IMR-90 (cell line): ENCODE measurements at regions not wholly inside any gene's neighbourhood (a gene's known extent, or its start where the extent isn't known, plus 50 kb on each side); places are given as distances from the start of the nearest gene placed in this dataset.
A peak's percentile ranks its signal among the peaks of the same experiment; 100 is the strongest.

ENCODE experiments used
- ATAC-seq: fragments of 200-7000 bp; cut with Tn5 transposase; 2 replicates; pipeline ENCODE4 v1.9.1; 2020; ENCODE audit warnings: low read depth, mild to moderate bottlenecking, moderate library complexity
- BruUV-seq: library from RNA; stranded (reverse); fragments of 400-500 nt; replicated peaks from 2 replicates; lab custom pipeline; 2021; lab: Mats Ljungman, UMichigan
- CTCF ChIA-PET: fragments of 300-600 bp; formaldehyde crosslinking; extraction: SDS; loops from one replicate; lab custom pipeline; 2021; ENCODE audit warnings: antibody characterized with exemption; lab: Yijun Ruan, JAX
- POLR2A ChIA-PET: fragments of 300-600 bp; sonication (Branson Sonifier 250); formaldehyde crosslinking; loops from one replicate; lab custom pipeline; 2022; ENCODE audit warnings: antibody characterized with exemption; ENCODE audit not compliant: unreplicated experiment; lab: Charles Lee
- DNase-seq: peaks from one replicate; pipeline ENCODE4 v3.0.0; 2013
- H2AFZ ChIP-seq: replicated peaks from 2 replicates; pipeline ENCODE3; 2013; ENCODE audit warnings: low read length, mild to moderate bottlenecking; ENCODE audit not compliant: poor library complexity
- H2AK5ac ChIP-seq: 2 replicates; pipeline ENCODE4 v1.6.1; 2013; ENCODE audit warnings: low read depth, low read length, inconsistent platforms
- H2AK9ac ChIP-seq: replicated peaks from 2 replicates; pipeline ENCODE3; 2013; ENCODE audit warnings: mild to moderate bottlenecking, low read depth, low read length, moderate library complexity; ENCODE audit not compliant: poor library complexity
- H2BK120ac ChIP-seq: 2 replicates; pipeline ENCODE4 v1.6.1; 2013; ENCODE audit warnings: low read depth, low read length, inconsistent platforms
- H2BK15ac ChIP-seq: 3 replicates; pipeline ENCODE4 v1.6.1; 2013; ENCODE audit warnings: low read depth, low read length, inconsistent platforms
- H2BK20ac ChIP-seq: 2 replicates; pipeline ENCODE4 v1.6.1; 2013; ENCODE audit warnings: low read depth, mild to moderate bottlenecking, inconsistent platforms, low read length, moderate library complexity
- H2BK5ac ChIP-seq: 2 replicates; pipeline ENCODE4 v1.6.1; 2013; ENCODE audit warnings: mild to moderate bottlenecking, low read depth, low read length, inconsistent platforms; ENCODE audit not compliant: poor library complexity, severe bottlenecking
- H3K14ac ChIP-seq: replicated peaks from 2 replicates; pipeline ENCODE4 v1.6.1; 2013; ENCODE audit warnings: low read depth, low read length, inconsistent platforms
- H3K18ac ChIP-seq: 2 replicates; pipeline ENCODE4 v1.6.1; 2013; ENCODE audit warnings: low read depth, low read length, control low read depth
- H3K23ac ChIP-seq: 2 replicates; pipeline ENCODE4 v1.6.1; 2013; ENCODE audit warnings: low read depth, low read length, inconsistent platforms
- H3K27ac ChIP-seq: 2 replicates; pipeline ENCODE4 v1.5.1; 2013; ENCODE audit warnings: mild to moderate bottlenecking, control low read depth, low read length; ENCODE audit not compliant: insufficient read depth
- H3K27me3 ChIP-seq: 2 replicates; pipeline ENCODE4 v1.6.1; 2013; ENCODE audit warnings: low read length; ENCODE audit not compliant: control insufficient read depth, insufficient read depth
- H3K36me3 ChIP-seq: 2 replicates; pipeline ENCODE4 v1.6.1; 2013; ENCODE audit warnings: low read length, mixed read lengths; ENCODE audit not compliant: control insufficient read depth, insufficient read depth
- H3K4ac ChIP-seq: 2 replicates; pipeline ENCODE4 v1.6.1; 2013; ENCODE audit warnings: low read depth, low read length, inconsistent platforms
- H3K4me1 ChIP-seq: 2 replicates; pipeline ENCODE4 v1.6.1; 2013; ENCODE audit warnings: low read length, mixed read lengths; ENCODE audit not compliant: control insufficient read depth, insufficient read depth
- H3K4me2 ChIP-seq: 2 replicates; pipeline ENCODE4 v1.6.1; 2013; ENCODE audit warnings: low read depth, mild to moderate bottlenecking, control low read depth, low read length, moderate library complexity
- H3K4me3 ChIP-seq: 2 replicates; pipeline ENCODE4 v1.5.1; 2013; ENCODE audit warnings: low read depth, mild to moderate bottlenecking, control low read depth, low read length, moderate library complexity; ENCODE audit not compliant: insufficient read depth
- H3K56ac ChIP-seq: 2 replicates; pipeline ENCODE4 v1.6.1; 2013; ENCODE audit warnings: low read length, inconsistent platforms; ENCODE audit not compliant: insufficient read depth; ENCODE audit errors: extremely low read depth
- H3K79me1 ChIP-seq, 2 experiments: 2 replicates each; pipeline ENCODE4 v1.6.1; 2013; ENCODE audit warnings: low read length in 2 of 2, inconsistent platforms in 1 of 2, low read depth in 1 of 2
- H3K9ac ChIP-seq: 2 replicates; pipeline ENCODE4 v1.6.1; 2013; ENCODE audit warnings: low read depth, low read length, control low read depth
- H3K9me1 ChIP-seq: 2 replicates; pipeline ENCODE4 v1.6.1; 2013; ENCODE audit warnings: low read length, inconsistent platforms; ENCODE audit not compliant: insufficient read depth
- H3K9me3 ChIP-seq: 2 replicates; pipeline ENCODE4 v1.6.1; 2013; ENCODE audit warnings: low read length; ENCODE audit not compliant: control insufficient read depth, insufficient read depth
- H4K20me1 ChIP-seq: 2 replicates; pipeline ENCODE4 v1.6.1; 2013; ENCODE audit warnings: low read length, inconsistent platforms; ENCODE audit not compliant: insufficient read depth
- H4K5ac ChIP-seq: 2 replicates; pipeline ENCODE4 v1.6.1; 2013; ENCODE audit warnings: mild to moderate bottlenecking, low read depth, low read length, control low read depth
- H4K8ac ChIP-seq, 2 experiments: 2 replicates each; pipeline ENCODE4 v1.6.1; 2013; ENCODE audit warnings: low read depth in 2 of 2, low read length in 2 of 2, control low read depth in 1 of 2, inconsistent platforms in 1 of 2
- H4K91ac ChIP-seq: 2 replicates; pipeline ENCODE4 v1.6.1; 2013; ENCODE audit warnings: low read depth, low read length, inconsistent platforms; ENCODE audit not compliant: insufficient read depth
- CEBPB ChIP-seq: IDR thresholded peaks from 2 replicates; pipeline ENCODE4 v1.6.1; 2012; ENCODE audit warnings: low read depth, low read length, improper control_type of control experiment
- NFE2L2 ChIP-seq: fragments of 150-350 bp; IDR thresholded peaks from 2 replicates; pipeline ENCODE4 v1.6.1; 2016; ENCODE audit warnings: low read depth, mild to moderate bottlenecking, low read length
- WGBS, 2 experiments: methylation state at CpG; one replicate each; pipeline versions ENCODE4 v1.1.5 to v1.1.7; 2013; ENCODE audit warnings: missing lambda C conversion rate in 2 of 2; ENCODE audit not compliant: insufficient read length in 1 of 2; ENCODE audit errors: extremely low coverage in 2 of 2; 5-methylcytosine and 5-hydroxymethylcytosine counted together
- dilution Hi-C: fragments of 300-500 bp; cut with HindIII; formaldehyde crosslinking; loops from one replicate; pipeline ENCODE4 v1.14.3; 2018; ENCODE audit warnings: low sequenced_read_pairs; ENCODE audit not compliant: unreplicated experiment
- in situ Hi-C: fragments of 300-500 bp; cut with MboI; formaldehyde crosslinking; loops from 3 replicates; pipeline ENCODE4 v1.14.3; 2019; ENCODE audit warnings: low sequenced_read_pairs, inconsistent platforms, mixed read lengths
- intact Hi-C: fragments of 100-400 bp; cut with micrococcal nuclease; formaldehyde crosslinking; loops from 2 replicates; pipeline ENCODE4 v1.10.0; 2022

DNA sequence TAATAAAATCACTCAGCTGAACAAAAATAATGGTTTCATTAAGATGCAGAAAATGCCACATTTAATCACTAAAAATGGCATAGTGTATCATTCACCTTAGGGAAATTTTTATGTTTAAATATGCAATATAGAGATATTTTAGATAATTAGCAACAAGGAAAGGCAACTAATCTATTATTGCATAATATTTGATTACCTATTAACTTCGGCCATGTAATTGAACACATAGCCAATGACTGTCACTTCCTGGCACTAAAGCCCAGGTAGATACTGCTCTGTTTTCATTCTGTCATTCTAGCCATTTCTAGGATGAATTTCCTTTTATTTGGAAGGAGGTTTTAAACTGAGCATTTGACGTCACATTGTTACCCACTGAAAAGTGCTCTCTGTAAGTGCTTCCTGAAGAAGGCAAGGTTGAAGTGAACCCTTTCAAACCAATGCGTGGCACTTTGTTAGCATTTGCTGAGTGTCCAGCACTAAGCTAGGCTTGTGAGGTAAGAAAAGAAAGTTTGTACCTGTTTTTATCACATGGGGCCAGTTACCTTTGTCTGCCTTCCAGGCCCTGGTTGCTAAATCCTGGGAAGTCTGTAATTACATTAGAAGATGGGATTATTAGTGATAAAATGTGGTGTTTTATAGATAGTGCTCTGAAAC, 67.8 kb upstream of the LSM6 start:
- H2BK120ac ChIP-seq, result no peak overlapping the region
- in situ Hi-C loops, result no loop called here
- TF ChIP-seq CEBPB (0 out of 2 replicates have a peak, but pooled peaks have one; percentile 18), NFE2L2 (no peak)
- H3K4me3 ChIP-seq, result no peak overlapping the region
- no peaks in the 10 kb centered on the region for H3K79me1 ChIP-seq
- H2AFZ ChIP-seq, result no peak overlapping the region
- WGBS, 2 experiments, result no CpG with 5 or more reads among the region's 3 CpGs
- H3K14ac ChIP-seq, result no peak overlapping the region
- BruUV-seq, result no TSS peak
- no peaks in the 10 kb centered on the region for H3K36me3 ChIP-seq
- no peak overlapping the region for H2BK5ac ChIP-seq
- H3K27ac ChIP-seq, result no peak overlapping the region
- no peak overlapping the region for H4K8ac ChIP-seq
- CTCF ChIA-PET, result interaction anchor here (1.6 kb wide), 1 partner anchor 12 kb away, joined by 5 read pairs; no protein-coding TSS in a partner anchor
- no peak overlapping the region for H4K5ac ChIP-seq
- no peak overlapping the region for H3K4me2 ChIP-seq
- H4K91ac ChIP-seq, result no peak overlapping the region
- ATAC-seq (no peak), DNase-seq (no peak)
- H3K56ac ChIP-seq, result no peak overlapping the region
- no peak overlapping the region for H2AK5ac ChIP-seq
- H2AK9ac ChIP-seq, result no peak overlapping the region
- peaks cover 5% of the 10 kb centered on the region for H3K27me3 ChIP-seq
- H3K4me1 ChIP-seq, result no peaks in the 10 kb centered on the region
- no peaks in the 10 kb centered on the region for H3K9me1 ChIP-seq
- no peaks in the 10 kb centered on the region for H4K20me1 ChIP-seq
- no peak overlapping the region for H3K18ac ChIP-seq
- H2BK15ac ChIP-seq, result no peak overlapping the region
- H3K4ac ChIP-seq, result no peak overlapping the region
- dilution Hi-C loops, result no loop called here
- intact Hi-C loops, result loop anchor here (10.0 kb wide), 1 partner anchor 987 kb away; no protein-coding TSS in a partner anchor
- no peaks in the 10 kb centered on the region for H3K9me3 ChIP-seq
- no peak overlapping the region for H3K9ac ChIP-seq
- POLR2A ChIA-PET, result no interaction called here
- H3K23ac ChIP-seq, result no peak overlapping the region
- no peak overlapping the region for H2BK20ac ChIP-seq
